ENCODE measurements at regions not wholly inside any gene's neighbourhood (a gene's known extent, or its start where the extent isn't known, plus 50 kb on each side); places are given as distances from the start of the nearest gene placed in this dataset.

GRCh38 chr11:81000334-81000733 is 1559.5 kb upstream of the TENM4 start:
- Histone ChIP-seq H3K9me3 (ENCODE audit: low read length) (no peaks in the 10 kb centered on the region), H3K79me2 (ENCODE audit: insufficient read depth, low read depth, low read length) (no peaks in the 10 kb centered on the region), H3K9me2 (ENCODE audit: insufficient read depth, low read length) (no peaks in the 10 kb centered on the region), H3K27ac (ENCODE audit: low read depth, low read length, poor library complexity, severe bottlenecking) (no peak overlapping the region), H3K4me3 (ENCODE audit: low read depth, low read length, poor library complexity, severe bottlenecking) (no peak overlapping the region), H3K4me2 (ENCODE audit: low read length) (no peak overlapping the region), H4K20me1 (ENCODE audit: insufficient read depth, low read length) (no peaks in the 10 kb centered on the region), H3K4me1 (ENCODE audit: insufficient read depth, low read length, poor library complexity, severe bottlenecking) (no peaks in the 10 kb centered on the region), H3K36me3 (ENCODE audit: insufficient read depth, low read length) (no peaks in the 10 kb centered on the region), H2AFZ (ENCODE audit: low read length) (no peak overlapping the region)
- POLR2A ChIA-PET = no interaction called here
- TF ChIP-seq CTCF (conservative IDR thresholded peaks at IDR 0.05; ENCODE audit: low read length) = no peak
- TF ChIP-seq EZH2phosphoT487 (IDR thresholded peaks at IDR 0.05; ENCODE audit: borderline replicate concordance, low read depth, low read length) = no peak
- CTCF ChIA-PET (ENCODE audit: unreplicated experiment) = no interaction called here
- no peak for DNase-seq (ENCODE audit: low spot score)
- no TSS peak for BruUV-seq (replicated peaks)
- intact Hi-C loops (cut with micrococcal nuclease; ENCODE audit: unreplicated experiment) = no loop called here

- ChIA-PET CTCF (ENCODE audit: unreplicated experiment) (no interaction called here), POLR2A (no interaction called here)
- Histone ChIP-seq H3K9me3 (ENCODE audit: low read length) (no peaks in the 10 kb centered on the region), H3K36me3 (ENCODE audit: insufficient read depth, low read length) (no peaks in the 10 kb centered on the region), H3K4me1 (ENCODE audit: insufficient read depth, low read length, poor library complexity, severe bottlenecking) (no peaks in the 10 kb centered on the region), H2AFZ (ENCODE audit: low read length) (no peak overlapping the region), H4K20me1 (ENCODE audit: insufficient read depth, low read length) (no peaks in the 10 kb centered on the region), H3K4me2 (ENCODE audit: low read length) (no peak overlapping the region), H3K4me3 (ENCODE audit: low read depth, low read length, poor library complexity, severe bottlenecking) (no peak overlapping the region), H3K79me2 (ENCODE audit: insufficient read depth, low read depth, low read length) (no peaks in the 10 kb centered on the region), H3K27ac (ENCODE audit: low read depth, low read length, poor library complexity, severe bottlenecking) (no peak overlapping the region), H3K9me2 (ENCODE audit: insufficient read depth, low read length) (no peaks in the 10 kb centered on the region)
- intact Hi-C loops (cut with micrococcal nuclease; ENCODE audit: unreplicated experiment) = no loop called here
- TF ChIP-seq CTCF (conservative IDR thresholded peaks at IDR 0.05; ENCODE audit: low read length) = no peak
- TF ChIP-seq EZH2phosphoT487 (IDR thresholded peaks at IDR 0.05; ENCODE audit: borderline replicate concordance, low read depth, low read length) = no peak
- DNase-seq (ENCODE audit: low spot score) = no peak
- no TSS peak for BruUV-seq (replicated peaks)
These were observed 1554.7 kb upstream of the TENM4 start for GRCh38 chr11:80995523-80995922.

GRCh38 chr11:80993536-80993935 is 1552.7 kb upstream of the TENM4 start:
- CTCF ChIA-PET (ENCODE audit: unreplicated experiment) = no interaction called here
- H3K4me3 ChIP-seq (ENCODE audit: low read depth, low read length, poor library complexity, severe bottlenecking) = no peak overlapping the region
- no peak overlapping the region for H3K27ac ChIP-seq (ENCODE audit: low read depth, low read length, poor library complexity, severe bottlenecking)
- H3K9me3 ChIP-seq (ENCODE audit: low read length) = no peaks in the 10 kb centered on the region
- no peak for DNase-seq (ENCODE audit: low spot score)
- H4K20me1 ChIP-seq (ENCODE audit: insufficient read depth, low read length) = no peaks in the 10 kb centered on the region
- H3K4me2 ChIP-seq (ENCODE audit: low read length) = no peak overlapping the region
- no peaks in the 10 kb centered on the region for H3K36me3 ChIP-seq (ENCODE audit: insufficient read depth, low read length)
- no peak overlapping the region for H2AFZ ChIP-seq (ENCODE audit: low read length)
- no peaks in the 10 kb centered on the region for H3K4me1 ChIP-seq (ENCODE audit: insufficient read depth, low read length, poor library complexity, severe bottlenecking)
- no TSS peak for BruUV-seq (replicated peaks)
- POLR2A ChIA-PET = no interaction called here
- H3K79me2 ChIP-seq (ENCODE audit: insufficient read depth, low read depth, low read length) = no peaks in the 10 kb centered on the region
- no peaks in the 10 kb centered on the region for H3K9me2 ChIP-seq (ENCODE audit: insufficient read depth, low read length)
- intact Hi-C loops (cut with micrococcal nuclease; ENCODE audit: unreplicated experiment) = no loop called here
- TF ChIP-seq EZH2phosphoT487 (IDR thresholded peaks at IDR 0.05; ENCODE audit: borderline replicate concordance, low read depth, low read length) = no peak
- TF ChIP-seq CTCF (conservative IDR thresholded peaks at IDR 0.05; ENCODE audit: low read length) = no peak
